ENCODE measurements at regions not wholly inside any gene's neighbourhood (a gene's known extent, or its start where the extent isn't known, plus 50 kb on each side); places are given as distances from the start of the nearest gene placed in this dataset.

- TF ChIP-seq CTCF (IDR thresholded peaks at IDR 0.05) (no peak), POLR2A (IDR thresholded peaks at IDR 0.05) (no peak), EP300 (IDR thresholded peaks at IDR 0.05) (no peak), POLR2AphosphoS5 (IDR thresholded peaks at IDR 0.05) (no peak)
Measured at GRCh38 chrX:138875472-138875871, 164.0 kb upstream of the FGF13 start.
